Smooth muscle cell (in vitro differentiated cells): ENCODE measurements at regions not wholly inside any gene's neighbourhood (a gene's known extent, or its start where the extent isn't known, plus 50 kb on each side); places are given as distances from the start of the nearest gene placed in this dataset.

Source experiments
- DNase-seq: peaks from one replicate; lab custom pipeline; 2025; ENCODE audit not compliant: unreplicated experiment; lab: John Stamatoyannopoulos, UW
- H2AFZ ChIP-seq: fragments of 200-600 bp; sonication (generic); 2 replicates; pipeline ENCODE4 v1.6.0; 2016; ENCODE audit warnings: antibody characterized with exemption, low read depth, mild to moderate bottlenecking
- H3F3A ChIP-seq: fragments of 200-600 bp; sonication (generic); 2 replicates; pipeline ENCODE4 v1.6.0; 2017; ENCODE audit warnings: antibody characterized with exemption, low read depth
- H3K27ac ChIP-seq: fragments of 200-600 bp; sonication (generic); 2 replicates; pipeline ENCODE4 v1.5.1; 2016; ENCODE audit warnings: low read depth, mild to moderate bottlenecking
- H3K27me3 ChIP-seq: fragments of 200-600 bp; sonication (generic); 2 replicates; pipeline ENCODE4 v1.6.1; 2016; ENCODE audit warnings: low read depth, mild to moderate bottlenecking
- H3K36me3 ChIP-seq: fragments of 200-600 bp; sonication (generic); 2 replicates; pipeline ENCODE4 v1.5.1; 2016; ENCODE audit warnings: low read depth
- H3K4me1 ChIP-seq: fragments of 200-600 bp; sonication (generic); 2 replicates; pipeline ENCODE4 v1.5.1; 2016; ENCODE audit warnings: low read depth
- H3K4me2 ChIP-seq: fragments of 200-600 bp; sonication (generic); 2 replicates; pipeline ENCODE4 v1.6.0; 2016; ENCODE audit warnings: mild to moderate bottlenecking
- H3K4me3 ChIP-seq: fragments of 200-600 bp; sonication (generic); 2 replicates; pipeline ENCODE4 v1.5.1; 2016; ENCODE audit warnings: mild to moderate bottlenecking
- H3K79me2 ChIP-seq: fragments of 200-600 bp; sonication (generic); 2 replicates; pipeline ENCODE4 v1.6.0; 2016; ENCODE audit warnings: low read depth, mild to moderate bottlenecking
- H3K9ac ChIP-seq: fragments of 200-600 bp; sonication (generic); 2 replicates; pipeline ENCODE4 v1.6.0; 2016; ENCODE audit warnings: low read depth
- H3K9me3 ChIP-seq: fragments of 200-600 bp; sonication (generic); replicated peaks from 2 replicates; pipeline ENCODE4 v1.5.1; 2016; ENCODE audit warnings: low read depth
- H4K20me1 ChIP-seq: fragments of 200-600 bp; sonication (generic); 2 replicates; pipeline ENCODE4 v1.6.0; 2016; ENCODE audit warnings: low read depth
- CTCF ChIP-seq: fragments of 200-600 bp; sonication (generic); IDR thresholded peaks from 2 replicates; pipeline ENCODE4 v1.5.1; 2017; ENCODE audit warnings: borderline replicate concordance, mild to moderate bottlenecking, antibody characterized with exemption; ENCODE audit not compliant: insufficient read depth, poor library complexity, severe bottlenecking
- WGBS: methylation state at CpG from one replicate; pipeline ENCODE4 v1.1.7; 2016; ENCODE audit warnings: low lambda C conversion rate; 5-methylcytosine and 5-hydroxymethylcytosine counted together

GRCh38 chr9:12391839-12392509 lies 301.2 kb upstream of the TYRP1 start:
- 94% methylated on average over 2 of the region's 2 CpGs for WGBS

GRCh38 chr9:12394105-12394504 lies 299.1 kb upstream of the TYRP1 start:
- no peaks in the 10 kb centered on the region for H3K79me2 ChIP-seq
- no peak overlapping the region for H3K4me2 ChIP-seq
- H2AFZ ChIP-seq: no peak overlapping the region
- H3K9ac ChIP-seq: no peak overlapping the region
- H3K4me1 ChIP-seq: no peaks in the 10 kb centered on the region
- H3K9me3 ChIP-seq: no peaks in the 10 kb centered on the region
- H3K4me3 ChIP-seq: no peak overlapping the region
- DNase-seq: no peak
- no peak overlapping the region for H3K27ac ChIP-seq
- no peaks in the 10 kb centered on the region for H3K27me3 ChIP-seq
- no peaks in the 10 kb centered on the region for H3K36me3 ChIP-seq
- WGBS: 81% methylated on average over 1 of the region's 1 CpG
- H4K20me1 ChIP-seq: no peaks in the 10 kb centered on the region
- H3F3A ChIP-seq: no peaks in the 10 kb centered on the region
- TF ChIP-seq CTCF: no peak

More at GRCh38 chr9:12391839-12392509, 301.2 kb upstream of the TYRP1 start:
- H3F3A ChIP-seq: no peaks in the 10 kb centered on the region
- H3K27me3 ChIP-seq: no peaks in the 10 kb centered on the region
- H3K4me3 ChIP-seq: no peak overlapping the region
- H4K20me1 ChIP-seq: no peaks in the 10 kb centered on the region
- H3K27ac ChIP-seq: no peak overlapping the region
- no peak overlapping the region for H2AFZ ChIP-seq
- no peak overlapping the region for H3K4me2 ChIP-seq
- H3K9me3 ChIP-seq: no peaks in the 10 kb centered on the region
- TF ChIP-seq CTCF: no peak
- H3K79me2 ChIP-seq: no peaks in the 10 kb centered on the region
- no peak overlapping the region for H3K9ac ChIP-seq
- H3K36me3 ChIP-seq: no peaks in the 10 kb centered on the region
- H3K4me1 ChIP-seq: no peaks in the 10 kb centered on the region
- DNase-seq: no peak

GRCh38 chr9:12403721-12404120 lies 289.5 kb upstream of the TYRP1 start:
- H4K20me1 ChIP-seq: no peaks in the 10 kb centered on the region
- H3K36me3 ChIP-seq: no peaks in the 10 kb centered on the region
- H3K4me1 ChIP-seq: no peaks in the 10 kb centered on the region
- H3K4me3 ChIP-seq: no peak overlapping the region
- no peaks in the 10 kb centered on the region for H3F3A ChIP-seq
- H3K4me2 ChIP-seq: no peak overlapping the region
- H3K27me3 ChIP-seq: no peaks in the 10 kb centered on the region
- no peak for DNase-seq
- 89% methylated on average over 2 of the region's 2 CpGs for WGBS
- no peak overlapping the region for H3K27ac ChIP-seq
- no peak overlapping the region for H3K9ac ChIP-seq
- H3K9me3 ChIP-seq: no peaks in the 10 kb centered on the region
- no peak for TF ChIP-seq CTCF
- H2AFZ ChIP-seq: no peak overlapping the region
- H3K79me2 ChIP-seq: no peaks in the 10 kb centered on the region

GRCh38 chr9:12413986-12414385 lies 279.2 kb upstream of the TYRP1 start:
- Histone ChIP-seq H4K20me1 (no peaks in the 10 kb centered on the region), H3K27me3 (no peaks in the 10 kb centered on the region), H3K9me3 (no peaks in the 10 kb centered on the region), H3K36me3 (no peaks in the 10 kb centered on the region), H3K4me2 (peak overlapping the region; percentile 75), H3F3A (no peaks in the 10 kb centered on the region), H3K79me2 (no peaks in the 10 kb centered on the region), H3K27ac (no peak overlapping the region), H3K4me3 (no peak overlapping the region), H3K4me1 (no peaks in the 10 kb centered on the region), H2AFZ (no peak overlapping the region), H3K9ac (no peak overlapping the region)
- no peak for TF ChIP-seq CTCF
- DNase-seq: no peak
- 80% methylated on average over 2 of the region's 2 CpGs for WGBS
